ENCODE measurements at regions not wholly inside any gene's neighbourhood (a gene's known extent, or its start where the extent isn't known, plus 50 kb on each side); places are given as distances from the start of the nearest gene placed in this dataset.

DNA sequence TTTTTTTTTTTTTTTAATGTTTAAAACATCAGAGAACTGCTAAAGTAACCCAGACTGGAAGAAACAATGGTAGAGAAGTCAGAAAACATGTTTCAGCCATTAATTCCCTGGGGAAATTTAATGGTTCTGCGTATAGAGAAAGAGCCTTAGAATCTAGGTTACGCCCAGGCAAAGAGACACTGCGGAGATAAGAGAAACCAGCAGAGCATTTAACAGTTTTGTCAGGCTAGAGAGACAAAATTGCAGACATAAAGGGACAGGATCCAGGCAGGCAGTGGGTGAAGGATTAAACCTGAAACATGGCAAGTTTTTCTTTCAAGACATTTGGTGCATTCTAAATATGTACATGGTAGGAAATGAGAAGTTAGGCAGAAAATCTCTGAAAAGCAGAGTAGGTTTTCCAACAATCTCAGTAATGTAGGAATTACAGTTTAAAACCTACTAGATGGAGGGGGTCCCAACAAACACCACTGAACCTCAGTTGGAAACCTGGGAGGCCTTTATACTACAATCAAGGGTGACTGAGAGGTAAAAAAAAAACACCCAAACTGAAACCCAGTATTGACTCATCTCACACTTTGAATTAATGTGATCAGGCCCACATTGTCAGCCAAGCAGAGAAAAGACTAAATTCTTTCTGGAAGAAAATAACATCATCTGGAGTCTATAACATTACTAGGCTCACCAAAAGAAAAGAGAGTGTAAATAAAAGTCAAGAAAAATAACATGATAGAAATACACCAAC is 254.2 kb upstream of the NWD2 start:
- TF ChIP-seq, protein P1, sequence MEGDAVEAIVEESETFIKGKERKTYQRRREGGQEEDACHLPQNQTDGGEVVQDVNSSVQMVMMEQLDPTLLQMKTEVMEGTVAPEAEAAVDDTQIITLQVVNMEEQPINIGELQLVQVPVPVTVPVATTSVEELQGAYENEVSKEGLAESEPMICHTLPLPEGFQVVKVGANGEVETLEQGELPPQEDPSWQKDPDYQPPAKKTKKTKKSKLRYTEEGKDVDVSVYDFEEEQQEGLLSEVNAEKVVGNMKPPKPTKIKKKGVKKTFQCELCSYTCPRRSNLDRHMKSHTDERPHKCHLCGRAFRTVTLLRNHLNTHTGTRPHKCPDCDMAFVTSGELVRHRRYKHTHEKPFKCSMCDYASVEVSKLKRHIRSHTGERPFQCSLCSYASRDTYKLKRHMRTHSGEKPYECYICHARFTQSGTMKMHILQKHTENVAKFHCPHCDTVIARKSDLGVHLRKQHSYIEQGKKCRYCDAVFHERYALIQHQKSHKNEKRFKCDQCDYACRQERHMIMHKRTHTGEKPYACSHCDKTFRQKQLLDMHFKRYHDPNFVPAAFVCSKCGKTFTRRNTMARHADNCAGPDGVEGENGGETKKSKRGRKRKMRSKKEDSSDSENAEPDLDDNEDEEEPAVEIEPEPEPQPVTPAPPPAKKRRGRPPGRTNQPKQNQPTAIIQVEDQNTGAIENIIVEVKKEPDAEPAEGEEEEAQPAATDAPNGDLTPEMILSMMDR (IDR thresholded peaks at IDR 0.05): no peak
- no peak for TF ChIP-seq POLR2A (IDR thresholded peaks at IDR 0.05)
